ENCODE measurements at regions not wholly inside any gene's neighbourhood (a gene's known extent, or its start where the extent isn't known, plus 50 kb on each side); places are given as distances from the start of the nearest gene placed in this dataset.

DNA sequence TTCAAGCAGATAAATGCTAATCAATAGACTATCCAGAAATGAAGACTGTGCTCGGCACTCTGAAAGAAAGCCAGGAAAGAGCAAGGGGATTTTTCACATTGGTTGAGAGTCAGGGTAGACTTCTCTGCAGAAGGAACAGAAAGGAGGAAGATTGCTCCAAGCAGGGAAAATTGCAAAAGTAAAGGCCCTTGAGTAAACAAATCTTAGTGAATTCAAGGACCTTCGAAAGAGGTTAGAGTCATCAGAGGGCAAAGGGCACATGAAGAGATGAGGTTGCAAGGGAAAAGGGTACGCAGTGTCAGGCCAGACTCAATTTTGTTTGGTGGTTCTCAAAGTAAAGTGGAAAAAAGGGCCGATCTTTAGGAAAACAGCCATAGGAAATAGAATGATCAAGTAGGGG, 157.6 kb upstream of the RAI14 start:
- H3K4me1 ChIP-seq, result peaks cover 41% of the 10 kb centered on the region
- no peaks in the 10 kb centered on the region for H3K27me3 ChIP-seq (ENCODE audit: low read depth)
- ATAC-seq (peak; percentile 38 to 73), DNase-seq (no peak)
- no peak overlapping the region for H3K4me3 ChIP-seq
- TF ChIP-seq, protein P1, sequence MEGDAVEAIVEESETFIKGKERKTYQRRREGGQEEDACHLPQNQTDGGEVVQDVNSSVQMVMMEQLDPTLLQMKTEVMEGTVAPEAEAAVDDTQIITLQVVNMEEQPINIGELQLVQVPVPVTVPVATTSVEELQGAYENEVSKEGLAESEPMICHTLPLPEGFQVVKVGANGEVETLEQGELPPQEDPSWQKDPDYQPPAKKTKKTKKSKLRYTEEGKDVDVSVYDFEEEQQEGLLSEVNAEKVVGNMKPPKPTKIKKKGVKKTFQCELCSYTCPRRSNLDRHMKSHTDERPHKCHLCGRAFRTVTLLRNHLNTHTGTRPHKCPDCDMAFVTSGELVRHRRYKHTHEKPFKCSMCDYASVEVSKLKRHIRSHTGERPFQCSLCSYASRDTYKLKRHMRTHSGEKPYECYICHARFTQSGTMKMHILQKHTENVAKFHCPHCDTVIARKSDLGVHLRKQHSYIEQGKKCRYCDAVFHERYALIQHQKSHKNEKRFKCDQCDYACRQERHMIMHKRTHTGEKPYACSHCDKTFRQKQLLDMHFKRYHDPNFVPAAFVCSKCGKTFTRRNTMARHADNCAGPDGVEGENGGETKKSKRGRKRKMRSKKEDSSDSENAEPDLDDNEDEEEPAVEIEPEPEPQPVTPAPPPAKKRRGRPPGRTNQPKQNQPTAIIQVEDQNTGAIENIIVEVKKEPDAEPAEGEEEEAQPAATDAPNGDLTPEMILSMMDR (IDR thresholded peaks at IDR 0.05), result no peak
- peak overlapping the region; percentile 47 for H3K27ac ChIP-seq
- H3K9me3 ChIP-seq, result no peaks in the 10 kb centered on the region
- intact Hi-C loops (cut with DNase I), result no loop called here
- H3K36me3 ChIP-seq, result no peaks in the 10 kb centered on the region

DNA sequence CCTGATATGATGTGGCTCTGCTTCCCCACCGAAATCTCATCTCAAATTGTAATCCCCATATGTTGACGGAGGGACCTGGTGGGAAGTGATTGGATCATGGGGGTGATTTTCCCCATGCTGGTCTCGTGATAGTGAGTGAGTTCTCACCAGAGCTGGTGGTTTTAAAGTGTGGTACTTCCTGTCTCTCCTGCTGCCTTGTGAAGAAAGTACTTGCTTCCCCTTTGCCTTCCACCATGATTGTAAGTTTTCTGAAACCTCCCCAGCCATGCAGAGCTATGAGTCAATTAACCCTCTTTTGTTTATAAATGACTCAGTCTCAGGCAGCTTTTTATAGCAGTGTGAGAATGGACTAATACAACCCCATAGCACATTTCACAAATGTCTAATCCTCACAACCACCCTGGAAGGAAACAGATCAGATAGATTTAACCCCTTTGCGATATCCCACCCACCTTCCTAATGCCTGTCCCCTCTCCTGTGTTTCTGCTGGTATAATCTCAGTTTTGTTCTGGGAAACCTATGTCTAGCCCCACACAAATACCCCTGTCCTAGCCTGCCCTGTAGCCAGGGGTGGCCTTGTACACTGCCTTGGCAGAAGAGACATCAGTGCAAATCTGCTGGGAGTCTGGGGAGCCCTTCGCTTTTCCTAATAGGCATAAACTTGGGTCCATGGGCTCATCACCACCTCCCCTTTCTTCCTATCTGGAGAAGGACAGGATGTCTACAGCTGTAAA, 157.0 kb upstream of the RAI14 start:
- H3K27me3 ChIP-seq (ENCODE audit: low read depth), result no peaks in the 10 kb centered on the region
- DNase-seq (no peak), ATAC-seq (peak; percentile 60 to 72)
- no peaks in the 10 kb centered on the region for H3K9me3 ChIP-seq
- H3K4me1 ChIP-seq, result peaks cover 47% of the 10 kb centered on the region
- intact Hi-C loops (cut with DNase I), result no loop called here
- H3K4me3 ChIP-seq, result no peak overlapping the region
- TF ChIP-seq, protein P1 (IDR thresholded peaks at IDR 0.05), result no peak
- no peaks in the 10 kb centered on the region for H3K36me3 ChIP-seq
- peak overlapping the region; percentile 47 for H3K27ac ChIP-seq

DNA sequence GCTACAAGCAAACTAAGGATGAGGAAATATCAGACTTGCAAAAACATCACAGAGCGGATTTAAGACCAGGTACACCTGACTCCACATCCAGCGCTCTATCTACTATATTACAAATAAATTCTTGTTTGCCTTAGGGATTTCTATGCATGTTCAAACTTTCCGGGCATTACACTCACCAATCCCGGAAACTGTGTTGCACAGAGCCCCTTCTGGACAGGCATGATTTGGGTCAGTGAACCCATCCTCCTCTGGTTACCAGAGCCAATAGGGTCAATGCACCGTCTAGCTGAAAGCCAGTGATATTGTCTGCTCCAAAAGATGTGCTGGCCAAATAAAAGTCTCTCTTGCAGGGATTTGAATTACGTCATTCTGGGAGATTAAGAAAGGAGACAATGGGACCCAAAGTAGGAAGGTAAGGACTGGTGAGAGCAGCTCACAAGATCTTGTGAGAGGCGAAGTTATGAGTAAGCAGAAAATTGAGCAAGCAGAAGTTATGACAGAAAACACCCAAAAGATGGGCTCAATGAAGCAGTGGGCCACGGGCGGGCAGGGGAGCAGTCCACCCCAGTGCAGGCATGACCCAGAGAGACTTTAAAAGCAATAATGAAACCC, 155.8 kb upstream of the RAI14 start:
- no peaks in the 10 kb centered on the region for H3K36me3 ChIP-seq
- intact Hi-C loops (cut with DNase I), result no loop called here
- no peaks in the 10 kb centered on the region for H3K27me3 ChIP-seq (ENCODE audit: low read depth)
- TF ChIP-seq, protein P1 (IDR thresholded peaks at IDR 0.05), result no peak
- DNase-seq (no peak), ATAC-seq (peak; percentile 4 to 29)
- H3K9me3 ChIP-seq, result no peaks in the 10 kb centered on the region
- no peak overlapping the region for H3K4me3 ChIP-seq
- H3K27ac ChIP-seq, result no peak overlapping the region
- H3K4me1 ChIP-seq, result peaks cover 50% of the 10 kb centered on the region

DNA sequence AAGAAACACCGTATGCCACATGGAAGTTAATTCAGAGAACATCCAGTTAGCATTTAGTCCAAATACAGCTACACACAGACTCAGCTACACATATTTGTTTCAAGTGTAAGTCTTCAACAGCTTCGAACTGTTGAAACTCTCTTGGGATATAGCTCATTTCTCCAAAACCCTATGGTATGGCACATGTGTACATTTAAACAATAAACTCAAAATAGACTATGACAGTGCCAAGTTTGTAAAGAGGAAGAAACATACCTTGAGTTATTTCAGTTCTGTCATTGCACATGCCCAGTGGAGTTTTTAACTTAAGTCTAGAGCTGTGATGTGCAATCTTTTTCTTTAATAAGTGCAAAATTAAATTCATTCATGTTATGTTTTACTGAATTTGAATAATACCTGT, 155.1 kb upstream of the RAI14 start:
- Histone ChIP-seq H3K36me3 (no peaks in the 10 kb centered on the region), H3K27me3 (ENCODE audit: low read depth) (no peaks in the 10 kb centered on the region), H3K9me3 (no peaks in the 10 kb centered on the region), H3K4me1 (peaks cover 50% of the 10 kb centered on the region), H3K4me3 (no peak overlapping the region), H3K27ac (no peak overlapping the region)
- no peak for ATAC-seq
- TF ChIP-seq, protein P1 (IDR thresholded peaks at IDR 0.05), result no peak
- no peak for DNase-seq
- intact Hi-C loops (cut with DNase I), result no loop called here

DNA sequence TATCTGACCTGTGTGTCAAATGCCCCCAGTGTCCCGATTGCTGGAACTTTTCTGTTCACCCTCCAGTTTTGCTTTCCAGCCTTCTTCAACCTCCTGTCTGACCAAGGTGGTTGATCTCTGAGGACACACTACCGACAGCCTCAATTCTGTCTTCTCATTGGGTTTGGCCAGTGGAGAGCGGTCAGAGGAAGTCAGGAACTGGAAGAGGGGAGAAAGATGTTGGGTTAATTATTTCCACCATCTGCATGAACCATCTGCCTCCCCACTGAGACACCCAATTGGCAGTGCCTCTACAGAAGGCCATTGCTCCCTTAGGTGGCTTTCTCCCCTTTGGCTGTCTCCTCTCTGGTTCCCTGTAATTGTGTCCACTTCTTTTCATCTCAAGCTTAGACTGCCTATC, 154.3 kb upstream of the RAI14 start:
- ATAC-seq, result no peak
- no peak for DNase-seq
- no peak overlapping the region for H3K4me3 ChIP-seq
- intact Hi-C loops (cut with DNase I), result no loop called here
- peaks cover 44% of the 10 kb centered on the region for H3K4me1 ChIP-seq
- H3K27ac ChIP-seq, result no peak overlapping the region
- TF ChIP-seq, protein P1 (IDR thresholded peaks at IDR 0.05), result no peak
- no peaks in the 10 kb centered on the region for H3K36me3 ChIP-seq
- H3K27me3 ChIP-seq (ENCODE audit: low read depth), result no peaks in the 10 kb centered on the region
- no peaks in the 10 kb centered on the region for H3K9me3 ChIP-seq
